ENCODE measurements at regions not wholly inside any gene's neighbourhood (a gene's known extent, or its start where the extent isn't known, plus 50 kb on each side); places are given as distances from the start of the nearest gene placed in this dataset.
A peak's percentile ranks its signal among the peaks of the same experiment; 100 is the strongest.

GRCh38 chr4:175951794-175952193, 113.8 kb upstream of the WDR17 start:
- no peak for DNase-seq

GRCh38 chr4:175953116-175953515, 112.5 kb upstream of the WDR17 start:
- DNase-seq: no peak

DNA sequence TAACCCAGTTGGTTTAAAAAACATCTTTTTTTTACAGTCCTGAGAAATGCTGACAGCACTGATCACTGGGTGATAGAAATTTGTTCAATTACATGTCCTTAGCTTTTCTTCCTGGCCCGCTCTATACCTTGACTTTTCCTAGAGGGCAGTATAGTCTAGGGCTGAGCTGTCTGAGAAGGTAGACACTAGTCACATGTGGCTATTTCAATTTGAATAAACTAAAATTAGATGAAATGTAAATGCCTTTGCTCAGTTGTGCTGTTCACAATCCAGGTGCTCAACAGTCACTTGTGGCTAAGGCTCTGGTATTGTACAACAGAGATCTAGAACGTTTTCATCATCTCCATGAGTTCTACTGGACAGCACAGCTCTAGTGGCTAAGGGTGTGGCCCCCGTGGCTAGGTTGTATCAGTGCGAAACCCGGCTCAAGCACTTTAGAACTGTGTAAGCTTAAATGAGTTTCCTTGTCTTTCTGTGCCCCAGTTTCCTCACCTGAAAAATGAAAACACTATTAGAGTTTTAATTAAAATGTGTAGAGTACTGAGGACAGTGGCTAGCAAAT, 111.6 kb upstream of the WDR17 start:
- peak; percentile 3 for DNase-seq

- no peak for DNase-seq
Observed at GRCh38 chr4:175954685-175955084, 111.0 kb upstream of the WDR17 start.

GRCh38 chr4:175961604-175962003, 104.0 kb upstream of the WDR17 start:
- DNase-seq: no peak

GRCh38 chr4:175970072-175970471, 95.6 kb upstream of the WDR17 start:
- no peak for DNase-seq

DNA sequence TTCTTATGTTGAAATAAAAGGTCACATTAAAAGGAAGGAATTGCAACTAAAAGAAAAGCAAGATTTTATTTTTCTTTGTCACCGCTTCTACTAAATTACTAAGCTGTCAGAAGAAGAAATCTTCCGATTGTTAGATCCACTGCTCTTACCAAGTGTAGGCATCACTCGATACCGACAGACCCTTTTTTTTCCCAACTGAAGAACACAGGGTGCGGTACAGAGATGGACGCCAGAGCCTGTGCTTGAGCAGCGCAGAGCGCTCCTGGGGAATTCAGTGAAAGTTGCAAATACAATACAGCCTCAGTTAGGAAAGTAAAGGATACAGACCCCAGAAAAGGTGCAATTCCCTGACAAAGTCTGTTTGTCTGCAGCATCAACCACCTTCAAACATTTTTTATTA, 94.9 kb upstream of the WDR17 start:
- DNase-seq: no peak

GRCh38 chr4:175971388-175972179, 94.1 kb upstream of the WDR17 start:
- DNase-seq: no peak

DNA sequence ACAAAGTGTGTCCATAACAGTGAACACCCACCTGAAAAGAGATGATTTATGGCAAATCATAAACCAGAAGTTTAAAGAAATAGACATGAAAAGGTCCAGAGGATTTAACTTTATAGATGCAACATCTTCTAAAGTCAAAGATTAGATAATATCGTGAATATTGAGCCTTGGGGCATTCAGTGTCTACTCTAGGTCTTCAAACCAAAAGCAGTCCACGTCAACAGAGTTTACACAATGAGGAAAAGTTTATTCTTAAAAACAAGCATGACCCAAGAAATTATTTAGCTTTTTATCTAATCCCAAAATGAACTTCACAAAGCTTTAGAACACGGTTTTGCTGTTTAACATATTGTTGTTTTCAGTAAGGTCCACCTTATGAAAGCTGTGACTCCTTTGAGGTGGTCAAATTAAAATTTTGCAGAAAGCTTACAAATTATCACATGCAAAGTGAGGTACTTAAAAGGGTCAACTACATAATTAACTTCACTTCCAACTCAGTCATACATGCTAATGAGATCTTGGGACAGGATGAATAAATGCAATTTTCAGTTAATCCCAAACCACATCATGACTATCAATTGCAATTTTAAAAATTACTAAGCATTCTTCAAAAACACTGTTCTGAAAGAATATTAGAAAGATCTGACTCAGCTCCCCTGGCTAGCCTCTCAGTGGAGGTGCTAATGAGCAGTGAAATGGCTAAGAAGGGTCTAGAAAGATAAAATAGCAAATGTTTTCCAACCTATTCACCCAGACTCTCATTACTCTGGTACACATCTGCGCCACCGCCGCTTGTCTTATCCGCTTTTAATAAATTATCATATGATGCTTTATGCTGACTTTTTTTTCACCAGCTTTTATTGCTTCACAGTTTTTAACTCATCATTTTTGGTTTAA, 92.4 kb upstream of the WDR17 start:
- no peak for DNase-seq

DNA sequence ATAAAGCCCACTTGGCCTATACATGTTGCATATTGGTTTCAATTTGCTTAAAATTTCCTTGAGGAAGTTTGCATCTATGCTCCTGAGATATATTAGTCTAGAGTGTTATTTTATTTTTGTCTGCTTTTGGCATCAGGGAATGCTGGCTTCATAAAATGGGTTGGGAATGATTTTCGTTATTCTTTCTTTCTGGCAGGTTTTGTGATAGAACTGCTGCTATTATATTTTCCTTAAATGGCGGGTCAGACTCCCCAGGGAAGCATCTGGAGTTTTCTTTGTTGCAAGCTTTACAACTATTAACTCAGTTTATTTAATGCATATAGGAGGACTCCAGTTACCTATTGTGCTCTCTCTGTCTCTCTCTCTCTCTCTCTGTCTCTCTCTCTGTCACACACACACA, 82.0 kb upstream of the WDR17 start:
- DNase-seq: no peak

DNA sequence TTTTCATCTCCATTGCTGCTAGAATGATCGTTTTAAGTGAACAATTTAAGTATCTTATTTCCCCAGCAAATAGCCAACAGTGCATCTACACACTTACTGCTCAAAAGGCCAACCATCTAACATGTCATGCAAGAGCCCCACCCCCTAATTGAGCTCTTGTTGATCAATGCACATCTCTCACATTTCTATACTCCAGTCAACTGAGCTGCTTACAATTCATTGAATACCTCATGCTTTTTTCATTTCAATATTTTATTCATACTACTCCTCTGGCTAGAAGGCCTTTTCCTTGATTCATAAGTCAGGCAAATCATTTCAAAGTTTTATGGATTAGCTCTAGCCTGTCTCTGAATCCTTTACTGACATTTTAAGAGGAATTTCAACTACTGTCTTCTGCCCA, 79.0 kb upstream of the WDR17 start:
- no peak for DNase-seq

DNA sequence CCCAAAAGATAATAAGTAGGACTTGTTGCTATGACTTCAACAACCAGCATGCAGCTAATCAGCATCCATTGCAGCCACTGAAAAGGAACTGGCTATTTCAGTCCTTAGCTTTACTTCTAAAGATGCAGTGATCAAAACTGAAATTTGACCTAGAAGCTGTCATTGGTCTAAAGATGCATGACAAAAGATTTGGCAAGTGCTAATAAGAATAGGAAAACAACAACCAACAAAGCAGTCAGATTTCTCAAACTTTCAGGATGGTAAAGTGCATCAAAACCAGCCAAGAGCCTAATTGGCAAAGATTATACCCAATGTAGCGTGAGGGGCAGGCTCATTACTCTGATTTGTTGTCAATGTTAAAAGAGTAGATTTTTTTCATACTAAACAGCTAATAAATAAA, 77.1 kb upstream of the WDR17 start:
- no peak for DNase-seq

DNA sequence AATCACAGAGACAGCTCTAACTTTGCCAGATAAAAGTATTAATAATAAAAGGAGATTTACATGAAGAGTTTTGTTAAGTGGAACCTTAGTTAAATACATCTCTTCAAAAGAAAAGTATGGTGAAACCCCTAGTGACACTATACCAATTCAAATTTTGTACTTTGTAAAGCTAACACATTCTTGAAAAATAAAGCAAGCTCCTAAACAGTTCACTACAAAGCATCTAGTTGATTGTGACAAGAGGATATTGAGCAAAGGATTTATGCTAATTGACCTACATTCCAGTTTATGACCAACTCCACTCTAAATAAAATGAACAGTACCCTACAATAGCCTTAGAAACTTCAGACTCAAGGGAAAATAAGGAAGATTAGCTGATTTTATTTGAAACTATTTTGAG, 69.4 kb upstream of the WDR17 start:
- no peak for DNase-seq

DNA sequence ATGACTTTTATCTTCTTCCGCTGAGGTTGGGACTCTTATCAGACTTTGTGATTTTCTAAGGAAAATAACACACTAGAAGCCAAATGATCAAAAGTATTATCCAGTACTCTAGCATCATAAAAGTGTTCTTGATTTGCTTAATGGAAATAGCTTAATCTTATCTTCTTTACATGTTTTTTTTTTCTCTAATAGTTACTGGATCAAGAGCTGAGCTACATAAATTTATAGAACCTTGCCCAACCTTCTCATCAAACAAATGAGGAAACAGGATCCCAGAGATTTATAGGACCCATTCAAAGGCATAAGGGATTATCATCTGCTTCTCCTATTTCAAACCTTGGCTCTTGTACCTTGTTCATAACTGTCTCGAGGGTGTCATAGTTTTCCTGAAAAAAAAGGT, 68.3 kb upstream of the WDR17 start:
- DNase-seq: no peak

- DNase-seq: no peak
Observed at GRCh38 chr4:175998782-175999181, 66.9 kb upstream of the WDR17 start.

GRCh38 chr4:175999944-176000343, 65.7 kb upstream of the WDR17 start:
- no peak for DNase-seq

- peak; percentile 28 for DNase-seq
Observed at GRCh38 chr4:176001151-176002006, 64.3 kb upstream of the WDR17 start.

DNA sequence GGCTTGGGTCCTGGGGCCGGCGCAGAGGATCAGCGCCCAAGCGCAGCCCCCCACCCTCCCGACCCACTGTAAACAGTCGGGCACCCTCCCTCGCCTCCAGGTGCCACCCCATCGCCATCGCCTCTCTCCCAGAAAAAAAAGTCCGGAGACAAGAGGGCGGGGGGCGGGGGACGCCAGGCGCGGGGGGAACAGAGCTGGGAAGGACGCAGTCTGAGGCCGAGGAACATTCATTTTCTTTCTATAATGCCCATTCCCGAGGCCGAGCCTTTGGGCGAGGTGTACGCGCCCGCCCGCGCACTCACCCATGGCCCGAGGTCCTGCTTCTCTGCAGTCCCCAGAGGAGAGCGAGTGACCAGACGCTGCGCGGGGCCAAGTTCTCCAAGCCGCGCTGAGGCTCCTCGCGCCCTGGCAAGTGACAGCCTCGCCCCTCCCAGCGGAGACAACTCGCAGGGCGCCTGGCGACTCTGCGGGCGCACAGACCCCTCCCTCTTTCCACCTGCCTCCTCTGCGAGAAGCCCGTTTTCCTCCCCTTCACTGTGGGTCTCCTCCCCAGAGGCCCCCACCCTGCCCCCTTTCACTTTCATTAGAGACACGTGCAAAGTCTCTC, 63.5 kb upstream of the WDR17 start:
- peak; percentile 23 for DNase-seq

DNA sequence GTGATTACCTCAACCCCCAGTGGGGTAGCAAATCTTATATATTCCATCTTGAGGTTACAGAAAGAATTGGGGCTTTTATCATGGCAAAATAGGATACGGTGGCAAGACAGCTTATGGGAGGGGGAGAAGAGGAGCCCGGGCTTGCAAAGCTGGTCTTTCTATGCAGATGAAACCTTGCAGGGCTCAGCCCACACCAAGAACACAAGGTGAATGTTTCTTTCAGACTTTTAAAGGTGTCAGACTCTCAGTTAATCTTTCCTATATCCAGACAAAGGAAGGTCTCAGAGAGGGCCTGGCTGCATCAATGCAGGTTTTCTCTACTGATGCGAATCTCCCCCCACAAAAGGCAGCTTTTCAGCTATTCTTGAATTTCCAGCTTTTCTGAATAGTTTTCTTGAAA, 59.9 kb upstream of the WDR17 start:
- no peak for DNase-seq

- DNase-seq: no peak
Observed at GRCh38 chr4:176009254-176009653, 56.4 kb upstream of the WDR17 start.

GRCh38 chr4:176011529-176011928, 54.1 kb upstream of the WDR17 start:
- no peak for DNase-seq

- no peak for DNase-seq
Observed at GRCh38 chr4:176013476-176014247, 52.0 kb upstream of the WDR17 start.

Data from EL (cell line).